Hepatocyte (in vitro differentiated cells): ENCODE measurements at regions not wholly inside any gene's neighbourhood (a gene's known extent, or its start where the extent isn't known, plus 50 kb on each side); places are given as distances from the start of the nearest gene placed in this dataset.
A peak's percentile ranks its signal among the peaks of the same experiment; 100 is the strongest.

Source experiments
- DNase-seq: peaks from one replicate; pipeline ENCODE4 v3.0.0-alpha.2; 2016; ENCODE audit warnings: low spot score
- H2AFZ ChIP-seq: fragments of 200-600 bp; sonication (generic); 2 replicates; pipeline ENCODE4 v1.6.0; 2016; ENCODE audit warnings: antibody characterized with exemption, mild to moderate bottlenecking
- H3K27ac ChIP-seq: fragments of 200-600 bp; sonication (generic); 2 replicates; pipeline ENCODE4 v1.5.1; 2016; ENCODE audit warnings: mild to moderate bottlenecking
- H3K27me3 ChIP-seq: fragments of 200-600 bp; sonication (generic); 2 replicates; pipeline ENCODE4 v1.6.1; 2016
- H3K36me3 ChIP-seq: fragments of 200-600 bp; sonication (generic); replicated peaks from 2 replicates; pipeline ENCODE4 v1.5.1; 2016; ENCODE audit warnings: low read depth; ENCODE audit not compliant: insufficient read depth
- H3K4me1 ChIP-seq: fragments of 200-600 bp; sonication (generic); 2 replicates; pipeline ENCODE4 v1.5.1; 2016; ENCODE audit warnings: mild to moderate bottlenecking, moderate library complexity; ENCODE audit not compliant: insufficient read depth
- H3K4me2 ChIP-seq: fragments of 200-600 bp; sonication (generic); 2 replicates; pipeline ENCODE4 v1.6.0; 2016
- H3K4me3 ChIP-seq: fragments of 200-600 bp; sonication (generic); 2 replicates; pipeline ENCODE4 v1.5.1; 2016; ENCODE audit warnings: mild to moderate bottlenecking
- H3K79me2 ChIP-seq: fragments of 200-600 bp; sonication (generic); 2 replicates; pipeline ENCODE4 v1.6.0; 2017; ENCODE audit warnings: mild to moderate bottlenecking
- H3K9me2 ChIP-seq: fragments of 200-600 bp; sonication (generic); replicated peaks from 2 replicates; pipeline ENCODE4 v1.6.0; 2017; ENCODE audit warnings: mild to moderate bottlenecking; ENCODE audit not compliant: insufficient read depth
- H3K9me3 ChIP-seq: fragments of 200-600 bp; sonication (generic); 2 replicates; pipeline ENCODE4 v1.5.1; 2016; ENCODE audit warnings: low read depth, mild to moderate bottlenecking
- H4K20me1 ChIP-seq: fragments of 200-600 bp; sonication (generic); 2 replicates; pipeline ENCODE4 v1.6.0; 2016; ENCODE audit warnings: mild to moderate bottlenecking; ENCODE audit not compliant: insufficient read depth, poor library complexity, severe bottlenecking
- EZH2 ChIP-seq: fragments of 200-600 bp; sonication (generic); IDR thresholded peaks from 2 replicates; pipeline ENCODE4 v1.6.1; 2016; ENCODE audit warnings: antibody characterized with exemption, mild to moderate bottlenecking, borderline replicate concordance
- EZH2phosphoT487 ChIP-seq: fragments of 200-600 bp; sonication (generic); IDR thresholded peaks from one replicate; pipeline ENCODE4 v1.6.1; 2018; ENCODE audit warnings: antibody characterized with exemption, mild to moderate bottlenecking, low read depth, moderate library complexity; ENCODE audit not compliant: unreplicated experiment, severe bottlenecking
- WGBS: methylation state at CpG from one replicate; pipeline ENCODE4 v1.1.6; 2016; ENCODE audit warnings: low lambda C conversion rate; ENCODE audit errors: missing lambda C conversion rate; 5-methylcytosine and 5-hydroxymethylcytosine counted together
- TF ChIP-seq, protein P1 (sequence below): fragments of 200-600 bp; sonication (generic); IDR thresholded peaks from 2 replicates; pipeline ENCODE4 v1.5.1; 2016; ENCODE audit warnings: antibody characterized with exemption, mild to moderate bottlenecking; ENCODE audit not compliant: poor library complexity

- Histone ChIP-seq H4K20me1 (no peaks in the 10 kb centered on the region), H3K4me1 (no peaks in the 10 kb centered on the region), H3K9me3 (no peaks in the 10 kb centered on the region), H3K79me2 (no peaks in the 10 kb centered on the region), H3K9me2 (no peaks in the 10 kb centered on the region), H3K27me3 (no peaks in the 10 kb centered on the region), H2AFZ (no peak overlapping the region), H3K36me3 (no peaks in the 10 kb centered on the region), H3K4me2 (no peak overlapping the region), H3K27ac (no peak overlapping the region), H3K4me3 (no peak overlapping the region)
- WGBS, result 80% methylated on average over 5 of the region's 5 CpGs
- DNase-seq, result no peak
- TF ChIP-seq EZH2, result no peak
- TF ChIP-seq, protein P1, sequence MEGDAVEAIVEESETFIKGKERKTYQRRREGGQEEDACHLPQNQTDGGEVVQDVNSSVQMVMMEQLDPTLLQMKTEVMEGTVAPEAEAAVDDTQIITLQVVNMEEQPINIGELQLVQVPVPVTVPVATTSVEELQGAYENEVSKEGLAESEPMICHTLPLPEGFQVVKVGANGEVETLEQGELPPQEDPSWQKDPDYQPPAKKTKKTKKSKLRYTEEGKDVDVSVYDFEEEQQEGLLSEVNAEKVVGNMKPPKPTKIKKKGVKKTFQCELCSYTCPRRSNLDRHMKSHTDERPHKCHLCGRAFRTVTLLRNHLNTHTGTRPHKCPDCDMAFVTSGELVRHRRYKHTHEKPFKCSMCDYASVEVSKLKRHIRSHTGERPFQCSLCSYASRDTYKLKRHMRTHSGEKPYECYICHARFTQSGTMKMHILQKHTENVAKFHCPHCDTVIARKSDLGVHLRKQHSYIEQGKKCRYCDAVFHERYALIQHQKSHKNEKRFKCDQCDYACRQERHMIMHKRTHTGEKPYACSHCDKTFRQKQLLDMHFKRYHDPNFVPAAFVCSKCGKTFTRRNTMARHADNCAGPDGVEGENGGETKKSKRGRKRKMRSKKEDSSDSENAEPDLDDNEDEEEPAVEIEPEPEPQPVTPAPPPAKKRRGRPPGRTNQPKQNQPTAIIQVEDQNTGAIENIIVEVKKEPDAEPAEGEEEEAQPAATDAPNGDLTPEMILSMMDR, result no peak
- no peak for TF ChIP-seq EZH2phosphoT487
Observed at GRCh38 chr1:163535401-163535800, 213.6 kb downstream of the NUF2 start.

DNA sequence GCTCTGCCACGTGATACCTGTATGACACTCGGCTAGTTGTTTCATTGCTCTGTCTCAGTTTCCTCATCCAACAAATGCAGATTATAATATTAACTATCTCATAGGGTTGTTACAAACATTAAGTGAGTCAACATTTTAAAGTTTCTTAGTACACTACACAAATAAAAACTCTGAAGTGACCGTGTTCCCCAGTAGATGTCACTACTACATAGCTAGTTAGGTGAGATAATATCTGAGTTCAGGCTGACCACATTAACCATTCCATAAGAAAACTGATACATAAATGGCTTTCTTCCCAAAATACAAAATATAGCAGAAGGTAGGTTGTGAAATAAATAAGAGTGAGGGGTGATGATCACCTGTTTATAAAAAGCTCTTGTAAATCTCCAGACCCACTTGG is 214.1 kb downstream of the NUF2 start:
- no peaks in the 10 kb centered on the region for H3K4me1 ChIP-seq
- no peak for TF ChIP-seq EZH2phosphoT487
- TF ChIP-seq EZH2, result no peak
- TF ChIP-seq, protein P1, result peak; percentile 77
- no peaks in the 10 kb centered on the region for H3K9me3 ChIP-seq
- H3K27ac ChIP-seq, result no peak overlapping the region
- no peak overlapping the region for H3K4me2 ChIP-seq
- no peaks in the 10 kb centered on the region for H3K27me3 ChIP-seq
- H3K79me2 ChIP-seq, result no peaks in the 10 kb centered on the region
- no peaks in the 10 kb centered on the region for H3K36me3 ChIP-seq
- no peak overlapping the region for H3K4me3 ChIP-seq
- H2AFZ ChIP-seq, result peak overlapping the region; percentile 32
- 52% methylated on average over 3 of the region's 3 CpGs for WGBS
- DNase-seq, result peak; percentile 46
- H4K20me1 ChIP-seq, result no peaks in the 10 kb centered on the region
- H3K9me2 ChIP-seq, result no peaks in the 10 kb centered on the region

GRCh38 chr1:163537809-163538208 is 216.1 kb downstream of the NUF2 start:
- Histone ChIP-seq H3K27me3 (no peaks in the 10 kb centered on the region), H3K36me3 (no peaks in the 10 kb centered on the region), H3K4me3 (no peak overlapping the region), H3K4me1 (no peaks in the 10 kb centered on the region), H2AFZ (no peak overlapping the region), H3K79me2 (no peaks in the 10 kb centered on the region), H3K9me3 (no peaks in the 10 kb centered on the region), H3K27ac (no peak overlapping the region), H3K9me2 (no peaks in the 10 kb centered on the region), H4K20me1 (no peaks in the 10 kb centered on the region), H3K4me2 (no peak overlapping the region)
- 60% methylated on average over 1 of the region's 1 CpG for WGBS
- no peak for DNase-seq
- TF ChIP-seq EZH2, result no peak
- TF ChIP-seq, protein P1, result no peak
- no peak for TF ChIP-seq EZH2phosphoT487

DNA sequence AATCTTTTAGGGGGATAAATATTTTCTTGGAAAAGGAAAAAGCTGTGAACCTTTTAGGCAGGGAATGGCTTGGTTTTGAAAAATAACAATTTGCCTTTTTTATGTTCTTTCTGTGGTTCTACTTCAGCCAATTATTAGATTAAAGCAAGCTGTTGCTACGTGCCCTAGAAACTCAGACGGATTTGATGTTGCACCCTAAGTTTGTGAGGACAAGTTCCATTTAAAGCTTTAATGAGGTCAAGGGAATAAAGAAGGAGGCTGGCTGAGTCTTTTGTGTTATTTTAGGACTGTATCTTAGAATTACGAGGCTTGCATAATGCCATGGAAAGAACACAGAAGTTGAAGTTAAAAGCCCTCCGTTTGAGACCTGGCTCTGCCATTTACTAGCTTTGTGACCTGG is 216.9 kb downstream of the NUF2 start:
- WGBS, result 39% methylated on average over 4 of the region's 4 CpGs
- Histone ChIP-seq H2AFZ (no peak overlapping the region), H3K4me2 (peak overlapping the region; percentile 23), H3K27ac (peak overlapping the region; percentile 22), H3K9me3 (no peaks in the 10 kb centered on the region), H3K27me3 (no peaks in the 10 kb centered on the region), H3K9me2 (no peaks in the 10 kb centered on the region), H4K20me1 (no peaks in the 10 kb centered on the region), H3K4me1 (no peaks in the 10 kb centered on the region), H3K36me3 (no peaks in the 10 kb centered on the region), H3K79me2 (no peaks in the 10 kb centered on the region), H3K4me3 (no peak overlapping the region)
- DNase-seq, result peak; percentile 10
- TF ChIP-seq, protein P1, result no peak
